ENCODE measurements at regions not wholly inside any gene's neighbourhood (a gene's known extent, or its start where the extent isn't known, plus 50 kb on each side); places are given as distances from the start of the nearest gene placed in this dataset.
"Not testable (repeated sequence)": the region's sequence is repeated elsewhere in the genome, so short reads cannot be mapped to it uniquely, and the experiment has no call there.

GRCh38 chr4:141464366-141464765, 172.0 kb upstream of the IL15 start:
- DNase-seq, result peak; percentile 94

- DNase-seq, result no peak
Measured at GRCh38 chr4:141465171-141465570, 171.2 kb upstream of the IL15 start.

- no peak for DNase-seq
Measured at GRCh38 chr4:141467225-141467624, 169.2 kb upstream of the IL15 start.

- DNase-seq, result no peak
Measured at GRCh38 chr4:141469392-141469791, 167.0 kb upstream of the IL15 start.

GRCh38 chr4:141473026-141473540, 163.3 kb upstream of the IL15 start:
- no peak for DNase-seq

- DNase-seq, result no peak
Measured at GRCh38 chr4:141473952-141474351, 162.4 kb upstream of the IL15 start.

- DNase-seq, result no peak
Measured at GRCh38 chr4:141480950-141481349, 155.4 kb upstream of the IL15 start.

GRCh38 chr4:141484298-141484697, 152.1 kb upstream of the IL15 start:
- DNase-seq, result not testable (repeated sequence)

GRCh38 chr4:141486375-141486997, 149.9 kb upstream of the IL15 start:
- DNase-seq, result no peak

GRCh38 chr4:141497627-141498026, 138.8 kb upstream of the IL15 start:
- no peak for DNase-seq

- DNase-seq, result no peak
Measured at GRCh38 chr4:141499261-141499853, 137.0 kb upstream of the IL15 start.

- no peak for DNase-seq
Measured at GRCh38 chr4:141501395-141501794, 135.0 kb upstream of the IL15 start.

- no peak for DNase-seq
Measured at GRCh38 chr4:141501931-141502330, 134.5 kb upstream of the IL15 start.

GRCh38 chr4:141502755-141503154, 133.6 kb upstream of the IL15 start:
- no peak for DNase-seq

GRCh38 chr4:141503260-141503659, 133.1 kb upstream of the IL15 start:
- no peak for DNase-seq

- DNase-seq, result no peak
Measured at GRCh38 chr4:141511055-141511454, 125.3 kb upstream of the IL15 start.

- DNase-seq, result no peak
Measured at GRCh38 chr4:141513866-141514265, 122.5 kb upstream of the IL15 start.

GRCh38 chr4:141518222-141518621, 118.2 kb upstream of the IL15 start:
- no peak for DNase-seq

- no peak for DNase-seq
Measured at GRCh38 chr4:141524116-141524515, 112.3 kb upstream of the IL15 start.

- no peak for DNase-seq
Measured at GRCh38 chr4:141524841-141525240, 111.5 kb upstream of the IL15 start.

- DNase-seq, result no peak
Measured at GRCh38 chr4:141530627-141531026, 105.8 kb upstream of the IL15 start.

- DNase-seq, result no peak
Measured at GRCh38 chr4:141534985-141535384, 101.4 kb upstream of the IL15 start.

GRCh38 chr4:141538001-141538400, 98.4 kb upstream of the IL15 start:
- no peak for DNase-seq

GRCh38 chr4:141540643-141541042, 95.7 kb upstream of the IL15 start:
- DNase-seq, result no peak

- no peak for DNase-seq
Measured at GRCh38 chr4:141541851-141542250, 94.5 kb upstream of the IL15 start.

Data from NCI-H1092 treated with DMSO at 0.1 percent for 48 hours (cell line).